Frontal cortex (tissue), 3 donors: ENCODE measurements at regions not wholly inside any gene's neighbourhood (a gene's known extent, or its start where the extent isn't known, plus 50 kb on each side); places are given as distances from the start of the nearest gene placed in this dataset.

ENCODE experiments used
- DNase-seq, 2 donors: peaks; one replicate each; pipeline ENCODE4 v3.0.0; 2012; ENCODE audit warnings: low spot score in 2 of 2
- FAIRE-seq: peaks from 2 replicates; lab custom pipeline; 2012; peaks lifted over from hg19 to GRCh38; lab: Jason Lieb, UNC
- donor health status: control.
- donor health status: control.
- donor health status: control.

GRCh38 chr2:111676291-111676822 is 207.6 kb downstream of the ANAPC1 start:
- DNase-seq (no peak), FAIRE-seq (no peak)

DNA sequence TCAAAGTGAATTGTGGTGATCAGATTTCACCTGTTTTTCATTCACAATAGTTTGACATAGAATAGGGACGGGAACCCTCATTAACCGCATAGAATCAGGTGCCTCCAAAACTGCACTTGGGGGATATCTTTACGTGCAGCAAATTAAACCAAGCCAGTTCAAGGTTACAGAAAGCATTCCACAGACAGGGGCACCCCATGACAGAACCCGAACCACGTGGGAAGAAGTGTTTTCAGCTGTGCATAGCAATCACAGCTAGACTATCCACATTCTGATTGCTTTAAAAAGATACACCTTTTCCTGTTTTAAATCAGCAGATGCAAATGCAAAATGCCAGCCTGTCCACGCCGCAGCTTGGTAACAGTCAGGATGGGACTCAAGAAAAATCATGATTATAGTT is 205.8 kb downstream of the ANAPC1 start:
- no peak for FAIRE-seq

DNA sequence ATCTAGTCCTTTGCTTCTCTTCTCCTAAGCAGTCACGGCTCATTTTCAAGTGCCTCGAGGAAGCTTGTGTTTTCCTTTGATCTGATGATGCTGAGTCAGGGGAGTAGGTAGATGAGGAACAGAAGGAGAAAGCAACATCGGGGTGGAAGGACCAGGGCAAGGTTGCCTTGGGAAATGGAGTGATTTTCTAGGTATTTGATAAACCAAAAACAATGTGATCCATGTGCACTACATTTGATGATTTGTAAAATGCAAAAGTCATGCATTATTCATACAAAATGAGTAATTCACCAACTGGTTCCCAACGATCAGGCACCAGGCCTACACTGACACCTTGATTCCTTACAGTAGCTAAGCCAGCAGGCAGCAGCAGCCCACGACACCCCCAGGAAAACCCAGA is 205.3 kb downstream of the ANAPC1 start:
- DNase-seq = peak in 1 of 2 donors; percentile 50

More for the DNA sequence above, 205.8 kb downstream of the ANAPC1 start:
- no peak for DNase-seq

DNA sequence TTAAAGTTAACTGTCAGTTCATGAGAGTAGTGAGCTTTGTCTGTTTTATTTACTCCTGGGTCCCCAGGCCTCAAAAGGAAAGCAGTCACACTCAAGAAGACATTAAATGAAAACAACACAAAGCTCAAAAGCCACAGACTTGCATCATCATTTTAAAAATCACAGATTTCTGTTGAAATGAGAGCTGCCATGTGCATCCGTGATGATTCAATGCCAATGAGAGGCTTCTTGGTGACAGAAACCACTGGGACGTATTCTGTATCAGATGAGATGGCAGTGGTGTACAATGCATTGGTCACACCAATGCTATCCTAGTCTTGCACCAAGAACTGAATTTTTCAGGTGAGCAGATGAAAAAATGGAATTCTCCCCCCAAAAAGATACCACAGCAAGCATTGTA is 204.8 kb downstream of the ANAPC1 start:
- FAIRE-seq = no peak
- DNase-seq = no peak

More for the DNA sequence above, 205.3 kb downstream of the ANAPC1 start:
- FAIRE-seq = no peak

DNA sequence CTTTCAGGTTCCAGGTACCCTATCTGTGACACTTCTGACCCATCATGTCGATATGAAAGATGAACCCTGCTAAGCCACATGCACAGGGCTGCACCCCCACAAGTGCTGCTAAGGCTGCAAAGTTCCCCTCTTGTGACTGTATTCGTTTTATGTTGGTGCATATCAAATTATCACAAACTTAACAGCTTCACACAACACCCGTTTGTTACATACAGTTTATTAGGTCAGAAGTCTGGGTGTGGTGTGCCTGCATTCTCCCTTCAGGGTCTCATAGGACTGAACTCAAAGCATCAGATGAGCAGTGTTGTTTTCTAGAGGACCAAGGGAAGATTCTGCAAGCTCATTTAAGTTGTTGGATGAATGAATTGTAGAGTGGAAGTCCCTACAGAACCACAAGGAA is 199.4 kb downstream of the ANAPC1 start:
- FAIRE-seq = no peak
- no peak for DNase-seq

- no peak for FAIRE-seq
- no peak for DNase-seq
Observed at GRCh38 chr2:111685342-111685741, 198.7 kb downstream of the ANAPC1 start.

GRCh38 chr2:111686994-111687393 is 197.0 kb downstream of the ANAPC1 start:
- FAIRE-seq (no peak), DNase-seq (no peak)

DNA sequence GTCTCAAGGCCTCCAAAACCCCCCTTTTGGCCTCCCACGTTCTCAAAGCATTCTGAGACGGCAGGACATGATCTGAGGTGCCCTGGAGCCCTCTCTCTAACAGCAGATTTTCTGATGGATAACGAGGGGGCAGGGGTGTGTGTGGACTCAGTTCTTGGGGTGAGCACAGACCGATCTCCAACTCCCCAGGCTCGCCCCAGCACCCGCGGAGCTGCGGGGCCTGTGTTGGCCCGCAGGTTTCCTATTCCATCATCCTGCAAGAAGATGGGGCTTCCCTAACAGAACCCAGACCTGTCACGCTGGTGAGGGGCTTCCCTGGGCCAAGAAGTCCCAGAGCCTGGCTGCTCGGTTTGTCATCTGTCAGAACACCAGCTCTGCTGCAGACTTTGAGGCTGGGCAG is 196.1 kb downstream of the ANAPC1 start:
- FAIRE-seq = no peak
- DNase-seq = no peak

GRCh38 chr2:111688482-111688881 is 195.5 kb downstream of the ANAPC1 start:
- no peak for FAIRE-seq
- no peak for DNase-seq

- FAIRE-seq = no peak
Observed at GRCh38 chr2:111689174-111689573, 194.8 kb downstream of the ANAPC1 start.

GRCh38 chr2:111689941-111690340 is 194.1 kb downstream of the ANAPC1 start:
- DNase-seq (no peak), FAIRE-seq (no peak)

More at GRCh38 chr2:111689174-111689573, 194.8 kb downstream of the ANAPC1 start:
- no peak for DNase-seq

DNA sequence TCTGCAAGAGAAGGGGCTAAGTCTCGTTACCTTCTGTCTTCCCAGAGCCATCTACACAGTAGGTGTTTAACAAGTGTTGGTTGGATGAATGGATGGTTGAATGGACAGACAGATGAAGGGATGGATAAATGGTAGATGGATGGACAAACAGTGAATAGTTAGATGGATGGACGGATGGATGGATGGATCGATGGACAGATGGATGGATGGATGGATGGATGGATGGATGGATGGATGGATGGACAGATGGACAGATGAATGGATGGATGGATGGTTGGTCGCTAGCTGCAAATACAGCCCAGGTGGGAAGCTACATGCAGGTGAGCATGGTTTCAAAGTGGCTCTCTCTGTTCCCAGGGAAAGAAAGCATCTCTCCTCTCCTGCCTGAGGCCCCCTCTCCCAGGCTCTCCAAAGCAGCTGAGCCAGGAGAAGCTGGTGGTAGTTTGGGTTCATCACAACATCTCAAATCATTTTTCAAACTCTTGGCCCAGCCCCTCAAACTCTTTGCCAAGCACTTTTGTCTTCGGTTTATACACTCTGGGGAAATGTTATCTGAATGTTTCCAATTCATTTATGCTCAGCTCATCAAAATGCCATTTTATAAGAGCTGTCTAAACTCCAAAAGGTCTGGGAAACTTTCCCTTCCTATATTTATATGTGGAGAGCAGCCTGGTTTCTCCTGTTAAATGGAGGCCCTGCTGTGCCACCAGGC is 192.7 kb downstream of the ANAPC1 start:
- DNase-seq (no peak), FAIRE-seq (no peak)

DNA sequence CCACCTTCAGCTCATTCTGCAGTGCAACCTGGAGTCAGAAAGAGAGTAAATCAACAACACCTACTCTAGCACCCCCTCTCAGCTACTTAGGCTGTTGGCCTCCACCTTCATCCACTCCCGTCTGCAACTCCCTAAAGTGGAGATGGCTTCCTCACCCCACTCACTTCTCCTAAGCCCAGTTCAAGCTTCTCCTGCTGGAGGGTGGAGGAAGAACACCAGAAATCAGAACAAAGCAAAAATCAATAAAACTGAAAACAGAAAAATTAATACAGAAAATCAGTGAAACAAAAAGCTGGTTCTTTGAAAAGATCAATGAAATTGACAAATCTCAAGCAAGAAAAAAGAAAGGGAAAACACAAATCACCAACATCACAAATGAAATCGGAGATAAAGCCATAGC is 191.7 kb downstream of the ANAPC1 start:
- FAIRE-seq (no peak), DNase-seq (no peak)

DNA sequence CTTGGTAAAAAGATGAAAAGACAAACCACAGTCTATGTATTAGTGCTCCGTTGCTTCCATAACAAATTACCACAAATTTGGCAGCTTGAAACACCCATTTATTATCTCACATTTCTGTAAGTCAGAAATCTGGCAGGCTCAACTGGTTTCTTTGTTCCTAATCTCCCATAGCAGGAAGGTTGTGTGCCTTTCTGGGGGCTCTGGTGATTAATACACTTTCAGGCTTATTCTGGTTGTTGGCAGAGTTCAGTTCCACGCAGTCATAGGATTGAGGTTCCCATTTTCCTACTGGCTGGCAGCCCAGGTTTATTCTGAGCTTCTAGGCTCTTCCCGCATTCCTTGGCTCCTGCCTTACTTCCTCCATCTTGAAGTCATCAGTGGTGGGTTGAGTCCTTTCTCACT is 189.3 kb downstream of the ANAPC1 start:
- no peak for DNase-seq
- no peak for FAIRE-seq

GRCh38 chr2:111695441-111696007 is 188.5 kb downstream of the ANAPC1 start:
- no peak for FAIRE-seq

DNA sequence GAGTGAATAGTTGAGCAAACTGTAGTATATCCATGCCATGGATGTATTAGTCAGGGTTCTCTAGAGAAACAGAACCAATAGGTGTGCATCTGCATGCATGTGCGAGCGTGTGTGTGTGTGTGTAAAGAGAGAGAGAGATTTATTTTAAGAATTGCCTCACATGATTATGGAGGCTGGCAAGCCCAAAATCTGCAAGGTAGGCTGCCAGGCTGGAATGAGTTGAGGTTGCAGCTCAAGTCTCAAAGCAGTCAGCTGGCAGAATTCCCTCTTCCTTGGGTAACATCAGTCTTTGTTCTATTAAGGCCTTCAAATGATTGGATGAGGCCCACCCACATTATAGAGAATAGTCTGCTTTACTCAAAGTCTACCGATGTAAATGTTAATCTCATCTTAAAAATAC is 187.8 kb downstream of the ANAPC1 start:
- FAIRE-seq = no peak
- DNase-seq = no peak

More at GRCh38 chr2:111695441-111696007, 188.5 kb downstream of the ANAPC1 start:
- DNase-seq = no peak

GRCh38 chr2:111697560-111697959 is 186.4 kb downstream of the ANAPC1 start:
- FAIRE-seq (no peak), DNase-seq (no peak)

- FAIRE-seq = no peak
- DNase-seq = no peak
Observed at GRCh38 chr2:111698089-111698488, 185.9 kb downstream of the ANAPC1 start.

- peak in 1 of 2 donors; percentile 57 for DNase-seq
- no peak for FAIRE-seq
Observed at GRCh38 chr2:111698743-111699554, 185.0 kb downstream of the ANAPC1 start.

DNA sequence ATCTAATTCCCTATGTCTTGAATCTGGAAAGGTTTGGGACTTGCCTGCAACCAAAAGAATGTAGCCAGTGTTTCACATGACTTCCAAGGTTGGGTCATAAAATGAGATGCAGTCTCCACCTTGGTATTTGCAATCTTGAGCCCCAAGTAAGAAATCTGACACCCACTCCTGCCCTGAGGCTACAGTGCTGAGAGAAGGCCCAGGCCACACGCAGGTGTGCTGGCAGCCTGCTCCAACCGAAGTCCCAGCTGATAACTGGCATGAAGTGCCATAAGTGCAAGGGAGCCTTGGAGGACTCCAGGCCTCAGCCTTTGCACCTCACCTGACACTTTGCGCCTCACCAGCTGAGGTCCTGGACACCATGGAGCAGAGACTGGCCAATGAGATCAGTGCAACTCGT is 182.7 kb downstream of the ANAPC1 start:
- FAIRE-seq = no peak

GRCh38 chr2:111701798-111702118 is 182.2 kb downstream of the ANAPC1 start:
- no peak for DNase-seq
- no peak for FAIRE-seq

More for the DNA sequence above, 182.7 kb downstream of the ANAPC1 start:
- no peak for DNase-seq
